K562 (cell line): ENCODE measurements at regions not wholly inside any gene's neighbourhood (a gene's known extent, or its start where the extent isn't known, plus 50 kb on each side); places are given as distances from the start of the nearest gene placed in this dataset.
A peak's percentile ranks its signal among the peaks of the same experiment; 100 is the strongest.

ENCODE experiments used
- ATAC-seq: fragments of 200-7000 bp; cut with Tn5 transposase; 3 replicates; pipeline ENCODE4 v1.9.1; 2020; ENCODE audit warnings: moderate library complexity
- BruUV-seq: library from RNA; stranded (reverse); fragments of 400-500 nt; replicated peaks from 2 replicates; lab custom pipeline; 2021; lab: Mats Ljungman, UMichigan
- CTCF ChIA-PET: fragments of 300-600 bp; formaldehyde crosslinking; extraction: SDS; loops from one replicate; lab custom pipeline; 2021; ENCODE audit warnings: low intra/inter-chr PET ratio; lab: Yijun Ruan, JAX
- POLR2A ChIA-PET: fragments of 300-600, 350-650 bp; sonication (Branson Sonifier 250); formaldehyde crosslinking; extraction: SDS; loops from one replicate; lab custom pipeline; 2021; ENCODE audit warnings: antibody characterized with exemption, inconsistent platforms; lab: Yijun Ruan, JAX
- DNase-seq, 4 experiments: peaks; one replicate each; pipeline versions ENCODE4 v3.0.0 to v3.0.0-alpha.2; 2011 to 2018; ENCODE audit warnings: low spot score in 3 of 4, mixed read lengths in 3 of 4; ENCODE audit errors: extremely low read depth in 1 of 4
- FAIRE-seq: peaks from 2 replicates; lab custom pipeline; 2011; peaks lifted over from hg19 to GRCh38; lab: Jason Lieb, UNC
- H2AFZ ChIP-seq: 2 replicates; pipeline ENCODE4 v1.6.0; 2011; ENCODE audit warnings: low read depth, low read length, control low read depth, inconsistent platforms
- H3K27ac ChIP-seq: fragments of 200-600 bp; 3 replicates; pipeline ENCODE4 v1.8.0; 2011; ENCODE audit warnings: low read depth, mild to moderate bottlenecking, control low read depth, inconsistent platforms, low read length, moderate library complexity, mixed read lengths; ENCODE audit errors: extremely low read depth
- H3K27me3 ChIP-seq, 2 experiments: fragments of 300-600 bp in 1 of 2; 2 replicates in 1 of 2; 3 replicates in 1 of 2; pipeline versions ENCODE4 v1.6.0 to v1.8.0; 2011; ENCODE audit warnings: inconsistent platforms in 2 of 2, low read length in 2 of 2, mild to moderate bottlenecking in 1 of 2, mixed read lengths in 1 of 2, moderate library complexity in 1 of 2; ENCODE audit not compliant: control insufficient read depth in 2 of 2, insufficient read depth in 2 of 2
- H3K36me3 ChIP-seq: fragments of 300-600 bp; 3 replicates; pipeline ENCODE4 v1.8.0; 2011; ENCODE audit warnings: mild to moderate bottlenecking, low read length, inconsistent platforms; ENCODE audit not compliant: control insufficient read depth, insufficient read depth
- H3K4me1 ChIP-seq, 2 experiments: fragments of 200-600 bp in 1 of 2; replicated peaks in 1 of 2; 2 replicates in 1 of 2; 3 replicates in 1 of 2; pipeline versions ENCODE4 v1.5.1 to v1.8.0; 2011; ENCODE audit warnings: inconsistent platforms in 2 of 2, low read length in 2 of 2, mild to moderate bottlenecking in 1 of 2, mixed read lengths in 1 of 2, moderate library complexity in 1 of 2; ENCODE audit not compliant: control insufficient read depth in 2 of 2, insufficient read depth in 2 of 2
- H3K4me2 ChIP-seq: 2 replicates; pipeline ENCODE4 v1.6.1; 2011; ENCODE audit warnings: low read length, control low read depth, inconsistent platforms, mixed read lengths; ENCODE audit not compliant: insufficient read depth
- H3K4me3 ChIP-seq: fragments of 200-600 bp; sonication (generic), shearing (Covaris generic); 2 replicates; pipeline ENCODE4 v1.5.1; 2016; ENCODE audit warnings: control low read depth, inconsistent platforms
- H3K79me2 ChIP-seq: fragments of 200-600 bp; 3 replicates; pipeline ENCODE4 v1.8.0; 2011; ENCODE audit warnings: low read length, inconsistent platforms; ENCODE audit not compliant: control insufficient read depth, insufficient read depth
- H3K9ac ChIP-seq, 2 experiments: 2 replicates each; pipeline versions ENCODE4 v1.6.0 to v1.6.1; 2011; ENCODE audit warnings: low read depth in 2 of 2, low read length in 2 of 2, control low read depth in 1 of 2, inconsistent platforms in 1 of 2, mild to moderate bottlenecking in 1 of 2, mixed read lengths in 1 of 2; ENCODE audit not compliant: insufficient read depth in 1 of 2
- H3K9me1 ChIP-seq: one replicate; pipeline ENCODE4 v1.6.0; 2011; ENCODE audit warnings: inconsistent platforms, mild to moderate bottlenecking, low read length, moderate library complexity; ENCODE audit not compliant: control insufficient read depth, insufficient read depth
- H3K9me3 ChIP-seq: replicated peaks from 2 replicates; pipeline ENCODE4 v1.5.1; 2011; ENCODE audit warnings: low read depth, low read length, inconsistent platforms; ENCODE audit not compliant: control insufficient read depth, insufficient read depth
- H4K20me1 ChIP-seq: replicated peaks from 2 replicates; pipeline ENCODE4 v1.6.1; 2011; ENCODE audit warnings: low read length, inconsistent platforms, mixed read lengths; ENCODE audit not compliant: control insufficient read depth, insufficient read depth
- CEBPB ChIP-seq: fragments of 450-650 bp; IDR thresholded peaks from 2 replicates; pipeline ENCODE4 v1.6.1; 2016; ENCODE audit warnings: missing genetic modification characterization, missing compliant biosample characterization
- CEBPG ChIP-seq, 3 experiments: fragments of 200-800 bp in 1 of 3; sonication (Bioruptor generic) in 1 of 3; sonication (generic) in 1 of 3; formaldehyde crosslinking in 1 of 3; IDR thresholded peaks in 2 of 3; conservative IDR thresholded peaks in 1 of 3; 2 replicates each; pipeline versions ENCODE4 v1.6.1 to v1.8.0; 2016 to 2022; ENCODE audit warnings: missing compliant biosample characterization in 2 of 3, missing genetic modification characterization in 2 of 3, mild to moderate bottlenecking in 1 of 3, missing genetic modification reagents in 1 of 3
- NEUROD1 ChIP-seq: fragments of 150-350 bp; IDR thresholded peaks from 2 replicates; pipeline ENCODE4 v1.6.1; 2014; ENCODE audit warnings: borderline replicate concordance, low read length, low read depth; ENCODE audit not compliant: partially characterized antibody
- ZBTB40 ChIP-seq, 2 experiments: fragments of 450-650 bp in 1 of 2; sonication (generic) in 1 of 2; formaldehyde crosslinking in 1 of 2; IDR thresholded peaks; 2 replicates each; pipeline versions ENCODE4 v1.7.1 to v1.9.0; 2016 to 2022; ENCODE audit warnings: inconsistent platforms in 1 of 2, mild to moderate bottlenecking in 1 of 2, missing genetic modification reagents in 1 of 2
- WGBS: fragments of 100-300 bp; shearing (Covaris generic); methylation state at CpG from one replicate; pipeline ENCODE4 v1.1.6; 2016; ENCODE audit warnings: low coverage, mixed read lengths; ENCODE audit not compliant: insufficient coverage; ENCODE audit errors: missing lambda C conversion rate; 5-methylcytosine and 5-hydroxymethylcytosine counted together
- in situ Hi-C: fragments of 300-500 bp; cut with MboI; formaldehyde crosslinking; loops from 4 replicates; pipeline ENCODE4 v1.15.0; 2018; ENCODE audit warnings: inconsistent platforms, mixed read lengths
- intact Hi-C: fragments of 100-400 bp; cut with micrococcal nuclease; formaldehyde crosslinking; loops from 2 replicates; pipeline ENCODE4 v1.14.2; 2022

DNA sequence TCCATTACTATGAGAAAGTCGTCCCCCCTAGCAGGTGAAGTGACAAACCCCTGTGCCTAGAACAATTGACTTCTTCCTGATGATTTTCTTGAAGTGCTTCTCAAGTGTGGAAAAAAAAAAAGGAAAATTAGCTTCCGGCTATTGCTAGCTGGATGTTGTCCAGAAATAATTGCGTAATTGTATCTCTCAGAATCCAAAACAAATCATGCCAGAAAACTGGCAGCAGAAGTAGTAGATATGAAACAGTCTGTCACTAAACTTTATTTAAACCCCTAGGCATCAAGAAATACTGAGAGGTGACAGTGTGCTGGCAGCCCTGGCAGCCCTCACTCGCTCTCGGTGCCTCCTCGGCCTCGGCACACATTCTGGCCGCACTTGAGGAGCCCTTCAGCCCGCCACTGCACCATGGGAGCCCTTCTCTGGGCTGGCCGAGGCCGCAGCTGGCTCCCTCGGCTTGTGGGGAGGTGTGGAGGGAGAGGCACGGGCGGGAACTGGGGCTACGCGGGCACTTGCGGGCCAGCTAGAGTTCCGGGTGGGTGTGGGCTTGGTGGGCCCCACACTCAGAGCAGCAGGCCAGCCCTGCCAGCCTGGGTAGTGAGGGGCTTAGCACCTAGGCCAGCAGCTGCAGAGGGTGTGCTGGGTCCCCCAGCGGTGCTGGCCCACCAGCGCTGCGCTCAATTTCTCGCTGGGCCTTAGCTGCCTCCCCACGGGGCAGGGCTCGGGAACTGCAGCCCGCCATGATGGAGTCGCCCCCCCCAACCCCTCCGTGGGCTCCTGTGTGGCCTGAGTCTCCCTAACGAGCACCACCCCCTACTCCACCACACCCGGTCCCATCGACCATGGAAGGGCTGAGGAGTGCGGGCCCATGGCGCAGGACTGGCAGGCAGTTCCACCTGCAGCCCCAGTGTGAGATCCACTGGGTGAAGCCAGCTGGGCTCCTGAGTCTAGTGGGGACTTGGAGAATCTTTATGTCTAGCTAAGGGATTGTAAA lies 80.5 kb upstream of the ABCA12 start:
- Histone ChIP-seq H3K4me3 (no peak overlapping the region), H2AFZ (no peak overlapping the region), H3K4me1 (no peaks in the 10 kb centered on the region; a peak in 1 of 5 replicates), H3K36me3 (no peaks in the 10 kb centered on the region), H3K79me2 (no peaks in the 10 kb centered on the region), H3K4me2 (no peak overlapping the region), H3K9ac (no peak overlapping the region), H3K9me3 (no peaks in the 10 kb centered on the region), H4K20me1 (no peaks in the 10 kb centered on the region), H3K27me3 (no peaks in the 10 kb centered on the region), H3K27ac (no peak overlapping the region), H3K9me1 (no peaks in the 10 kb centered on the region)
- TF ChIP-seq CEBPG (CRISPR knock-in tag; IDR thresholded peaks at IDR 0.05) (no peak), CEBPG (tag; conservative IDR thresholded peaks at IDR 0.05 in 1 of 2, IDR thresholded peaks at IDR 0.05 in 1 of 2) (peak in 1 of 2 experiments; percentile 66; a peak in 2 of 4 replicates), ZBTB40 (IDR thresholded peaks at IDR 0.05) (peak; percentile 67), ZBTB40 (CRISPR knock-in tag; IDR thresholded peaks at IDR 0.05) (no peak), NEUROD1 (no peak), CEBPB (peak; percentile 71)
- POLR2A ChIA-PET, result interaction anchor here (1.3 kb wide), 1 partner anchor 11 kb away, joined by 5 read pairs; no protein-coding TSS in a partner anchor
- BruUV-seq, result no TSS peak
- DNase-seq (no peak), ATAC-seq (no peak), FAIRE-seq (no peak)
- whole genome bisulfite sequencing, result 34% methylated on average over 11 of the region's 32 CpGs
- intact Hi-C loops, result no loop called here
- CTCF ChIA-PET, result no interaction called here
- in situ Hi-C loops, result no loop called here
